CD4-positive, alpha-beta T cell treated with Interferon alpha-2 for 1 hour (primary cell): ENCODE measurements at regions not wholly inside any gene's neighbourhood (a gene's known extent, or its start where the extent isn't known, plus 50 kb on each side); places are given as distances from the start of the nearest gene placed in this dataset.
A peak's percentile ranks its signal among the peaks of the same experiment; 100 is the strongest.
"Not testable (repeated sequence)": the region's sequence is repeated elsewhere in the genome, so short reads cannot be mapped to it uniquely, and the experiment has no call there.

Experiments
- DNase-seq, 2 donors: peaks; one replicate each; pipeline ENCODE4 v3.0.0-alpha.2; 2020 to 2022

DNA sequence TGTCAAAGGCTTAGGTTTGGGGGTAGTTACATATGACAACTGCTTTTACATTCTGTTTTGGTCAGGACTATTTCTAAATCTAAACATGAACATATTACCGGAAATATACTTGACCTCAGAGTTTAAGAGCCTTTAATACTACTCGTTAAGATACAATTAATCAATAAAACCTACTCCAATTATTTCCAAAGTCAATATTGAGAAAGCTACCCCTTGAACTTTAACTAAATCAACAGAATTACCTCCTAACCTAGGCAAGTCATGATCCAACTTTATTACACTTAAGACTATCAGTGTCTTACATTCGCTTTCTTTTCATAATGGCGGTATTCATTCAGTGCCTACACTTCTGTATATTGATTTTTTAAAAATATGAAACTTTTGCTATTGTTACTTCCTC lies 107.7 kb downstream of the RAP2B start:
- DNase-seq: no peak

DNA sequence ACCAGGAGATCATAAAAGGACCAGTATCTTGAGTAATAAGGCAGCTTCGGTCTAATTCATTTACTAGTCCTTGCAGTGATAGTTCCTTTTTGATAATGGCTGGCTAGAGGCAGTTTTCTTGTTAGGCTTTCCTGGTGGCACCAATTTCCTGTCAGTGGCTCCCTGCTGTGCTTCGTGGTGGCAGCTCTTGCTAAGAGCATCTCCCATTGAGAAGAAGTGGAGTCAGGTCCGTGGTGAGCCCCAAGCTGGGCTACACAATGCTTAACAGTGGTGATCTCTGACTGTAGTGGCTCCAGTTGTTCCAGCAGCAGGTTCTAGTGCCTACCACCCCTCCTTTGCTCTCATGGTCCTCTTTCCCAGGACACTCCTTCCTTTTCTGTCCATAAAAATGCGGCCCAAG lies 111.2 kb downstream of the RAP2B start:
- DNase-seq: no peak

DNA sequence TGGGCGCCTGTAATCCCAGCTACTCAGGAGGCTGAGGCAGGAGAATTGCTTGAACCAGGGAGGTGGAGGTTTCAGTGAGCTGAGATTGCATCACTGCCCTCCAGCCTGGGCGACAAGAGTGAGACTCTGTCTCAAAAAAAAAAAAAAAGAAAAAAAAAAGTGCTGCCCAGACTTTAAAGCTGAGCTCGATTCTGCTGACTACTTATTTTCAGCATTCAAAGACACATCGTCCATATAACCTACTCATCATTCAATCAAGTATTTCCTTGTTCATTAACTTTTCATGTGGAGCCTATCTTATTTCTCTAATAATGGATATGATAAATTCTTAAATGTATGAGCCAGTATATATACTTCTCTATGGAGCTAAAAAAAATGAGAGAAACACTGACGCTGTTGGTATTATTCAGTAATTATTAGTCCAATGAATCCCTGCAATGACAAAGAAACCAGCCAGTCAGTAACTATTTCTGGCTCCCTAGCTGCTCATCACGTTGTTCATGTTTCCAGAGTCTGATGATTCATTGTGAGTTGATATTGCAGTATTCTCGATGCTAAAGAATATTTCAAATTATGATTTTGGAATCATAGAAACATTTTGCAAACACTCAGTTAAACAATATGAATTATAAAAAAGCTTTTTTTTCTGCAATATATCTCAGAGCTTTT lies 111.9 kb downstream of the RAP2B start:
- no peak for DNase-seq

DNA sequence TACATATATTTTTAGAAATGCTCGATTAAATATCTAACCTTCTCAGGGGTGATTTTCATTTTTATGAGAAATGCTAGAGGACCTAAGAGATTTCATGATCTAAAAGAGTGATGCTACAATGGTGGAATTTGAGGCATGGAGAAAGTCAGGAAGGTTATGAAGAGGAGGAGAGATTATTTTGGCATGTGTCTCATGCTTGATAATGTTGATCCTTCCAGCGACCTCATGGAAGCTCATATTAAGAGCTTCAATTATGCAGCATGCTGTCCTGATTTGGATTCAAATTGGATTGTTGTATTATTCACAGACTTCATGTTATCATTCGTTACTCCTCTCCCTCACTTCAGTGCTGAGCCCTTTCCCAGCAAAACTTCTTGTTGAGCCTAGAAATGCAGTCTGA lies 112.5 kb downstream of the RAP2B start:
- DNase-seq: no peak

DNA sequence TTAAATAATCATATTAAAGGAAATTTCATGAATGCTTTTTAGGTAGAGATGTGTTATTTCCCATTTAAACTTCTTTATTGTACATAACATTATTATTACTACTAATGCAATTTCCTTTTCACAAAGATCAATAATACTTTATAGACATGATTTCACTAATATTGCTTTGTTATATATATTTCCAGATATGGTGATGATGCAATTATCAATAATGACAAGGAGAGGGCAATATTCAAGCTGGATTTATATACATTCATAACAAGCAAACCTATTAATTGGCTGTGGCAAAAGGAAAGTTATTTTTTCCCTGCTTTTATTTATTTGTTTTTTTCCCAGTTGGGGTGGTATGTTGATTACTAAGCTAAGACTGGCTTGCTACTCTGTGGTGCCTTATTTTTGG lies 113.5 kb downstream of the RAP2B start:
- DNase-seq: no peak

DNA sequence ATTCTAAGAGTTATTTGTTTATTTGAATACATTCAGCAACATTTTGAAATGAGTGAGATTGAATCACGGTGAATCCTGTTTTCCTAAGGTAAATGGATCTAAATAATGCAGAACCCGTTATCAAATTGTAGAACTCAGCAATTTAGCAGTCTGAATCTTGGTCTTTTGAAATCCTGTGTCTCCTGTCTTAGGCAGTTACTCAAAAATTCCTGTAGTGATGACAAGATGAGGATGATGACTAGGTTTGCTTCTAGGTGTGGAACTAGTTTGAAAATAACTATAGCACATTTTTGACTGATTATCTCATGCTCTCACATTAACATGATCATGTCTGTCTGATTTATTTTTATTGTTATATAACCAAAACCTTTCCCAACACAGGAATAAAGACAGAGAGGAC lies 115.0 kb downstream of the RAP2B start:
- DNase-seq: no peak

DNA sequence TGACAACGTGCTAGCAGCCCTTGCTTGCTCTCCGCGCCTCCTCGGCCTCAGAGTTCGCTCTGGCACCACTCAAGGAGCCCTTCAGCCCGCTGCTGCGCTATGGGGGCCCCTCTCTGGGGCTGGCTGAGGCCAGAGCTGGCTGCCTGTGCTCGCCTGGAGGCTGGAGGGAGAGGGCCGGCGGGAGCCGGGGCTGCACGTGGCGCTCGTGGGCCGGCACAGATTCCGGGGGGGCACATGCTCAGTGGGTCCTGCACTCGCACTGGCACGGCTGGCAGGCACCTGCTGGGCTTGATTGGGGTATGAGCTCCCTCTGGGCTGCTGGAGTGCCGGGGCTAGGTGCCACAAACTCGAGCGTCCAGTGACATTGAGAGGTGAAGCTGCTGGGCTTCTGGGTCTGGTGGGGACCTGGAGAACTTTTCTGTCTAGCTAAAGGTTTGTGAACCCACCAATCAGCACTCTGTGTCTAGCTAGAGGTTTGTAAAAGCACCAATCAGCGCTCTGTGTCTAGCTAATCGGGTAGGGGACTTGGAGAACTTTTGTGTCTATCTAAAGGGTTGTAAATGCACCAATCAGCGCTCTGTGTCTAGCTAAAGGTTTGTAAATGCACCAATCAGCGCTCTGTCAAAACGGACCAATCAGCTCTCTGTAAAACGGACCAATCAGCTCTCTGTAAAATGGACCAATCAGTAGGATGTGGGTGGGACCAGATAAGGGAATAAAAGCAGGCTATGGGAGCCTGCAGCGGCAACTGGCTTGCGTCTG lies 119.4 kb downstream of the RAP2B start:
- not testable (repeated sequence) for DNase-seq

DNA sequence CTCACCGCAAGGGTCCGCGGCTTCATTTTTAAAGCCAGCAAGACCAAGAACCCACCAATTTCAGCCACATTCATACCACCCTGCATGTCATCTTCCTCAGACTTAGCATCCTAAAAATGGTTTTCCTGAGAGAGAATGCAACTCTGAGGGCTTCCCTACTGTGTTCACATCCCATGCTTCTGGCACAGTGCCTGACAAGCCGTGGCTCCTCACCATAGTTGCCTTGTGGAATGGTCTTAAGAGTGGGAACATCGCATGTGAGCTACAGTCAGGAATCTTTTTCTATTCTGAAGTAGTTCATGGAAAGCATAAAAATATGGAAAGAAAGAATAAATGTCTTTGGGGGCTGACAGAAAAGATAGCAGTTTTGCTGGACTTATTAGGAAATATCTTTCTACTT lies 120.3 kb downstream of the RAP2B start:
- DNase-seq: no peak

DNA sequence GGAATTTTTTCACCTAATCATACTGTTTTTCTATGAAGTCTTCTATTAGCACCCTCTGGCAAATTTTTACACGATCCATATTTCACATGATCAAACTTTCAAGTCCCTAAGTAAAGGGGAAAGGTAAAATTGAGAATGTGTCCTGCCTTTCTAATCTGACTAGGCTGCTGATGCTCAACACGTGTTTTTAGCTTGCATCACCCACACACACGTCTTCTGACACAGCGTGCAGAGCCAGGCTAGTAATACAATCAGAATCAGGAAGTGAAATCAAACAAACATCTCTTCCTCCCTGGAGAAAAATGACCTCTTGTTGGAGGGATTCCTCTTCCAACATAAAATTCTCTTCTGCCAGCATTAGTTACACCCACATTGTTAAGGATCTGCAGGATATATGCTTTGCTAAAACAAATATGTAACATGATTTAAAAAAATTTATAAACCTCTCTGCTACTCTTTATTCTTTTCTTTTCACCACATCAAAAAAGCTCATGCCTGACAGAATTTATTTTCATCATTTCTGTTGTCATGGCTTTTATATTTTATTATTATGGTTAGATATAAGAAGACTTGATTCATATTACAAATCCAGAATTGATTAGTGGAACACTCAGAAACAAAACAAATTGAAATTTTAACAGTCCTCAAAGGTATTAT lies 122.4 kb downstream of the RAP2B start:
- peak; percentile 33 to 42 for DNase-seq

DNA sequence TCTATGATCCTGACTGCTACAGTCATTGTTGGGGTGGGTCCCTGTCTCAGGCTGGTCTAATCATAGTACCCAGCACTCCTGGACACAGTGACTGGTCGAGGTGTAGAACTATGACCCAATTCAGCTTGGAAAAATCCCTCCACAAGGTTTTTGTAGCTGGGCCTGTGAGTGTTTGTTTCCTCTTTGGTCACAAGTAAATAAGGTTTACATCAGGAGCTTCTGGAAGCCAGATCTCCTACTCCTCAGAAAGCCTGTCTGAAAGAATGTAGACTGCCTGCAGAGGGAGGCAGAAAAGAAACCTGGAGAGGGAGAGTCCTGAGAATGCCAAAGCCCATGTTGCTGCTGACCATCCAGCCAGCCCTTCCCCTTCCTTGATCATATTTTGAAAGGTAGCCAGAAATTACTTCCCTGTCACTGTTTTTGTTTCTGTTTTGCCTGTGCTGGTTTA lies 123.2 kb downstream of the RAP2B start:
- peak in 1 of 2 donors; percentile 9 for DNase-seq

DNA sequence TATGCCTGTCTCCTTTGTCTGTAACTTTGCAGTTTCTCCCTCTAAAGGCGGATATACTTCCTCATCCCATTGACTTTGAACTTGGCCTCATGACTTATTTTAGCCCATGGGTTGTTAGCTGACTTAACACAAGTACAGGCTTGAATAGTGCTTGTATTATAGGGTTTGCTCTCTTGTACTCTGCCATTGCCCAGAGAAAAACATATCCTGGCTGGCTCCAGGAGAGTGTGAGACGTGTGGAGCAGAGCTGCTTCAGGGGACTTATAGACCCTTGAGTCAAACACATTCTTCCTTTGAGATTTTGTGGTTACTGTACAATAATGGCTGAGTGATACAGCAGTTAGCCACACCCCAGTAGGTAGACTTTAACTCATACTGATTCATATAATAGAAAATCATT lies 124.0 kb downstream of the RAP2B start:
- DNase-seq: no peak

DNA sequence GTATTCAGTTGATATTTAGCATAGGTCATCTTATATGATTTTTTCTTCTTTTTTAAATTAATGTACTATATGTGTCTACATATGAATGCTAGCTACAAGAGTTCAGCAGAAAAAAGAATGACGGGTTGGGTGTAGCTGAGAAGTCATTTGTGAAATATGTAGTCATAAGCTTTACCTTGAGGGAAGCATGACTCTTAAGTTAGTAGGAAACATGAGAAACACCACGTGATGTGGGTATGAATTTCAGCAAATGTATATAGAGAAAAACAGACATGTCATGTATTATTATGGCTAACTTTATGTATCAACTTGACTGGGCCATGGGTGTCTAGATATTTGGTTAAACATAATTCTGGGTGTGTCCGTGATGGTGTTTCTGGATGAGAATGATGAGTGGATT lies 125.0 kb downstream of the RAP2B start:
- DNase-seq: no peak

DNA sequence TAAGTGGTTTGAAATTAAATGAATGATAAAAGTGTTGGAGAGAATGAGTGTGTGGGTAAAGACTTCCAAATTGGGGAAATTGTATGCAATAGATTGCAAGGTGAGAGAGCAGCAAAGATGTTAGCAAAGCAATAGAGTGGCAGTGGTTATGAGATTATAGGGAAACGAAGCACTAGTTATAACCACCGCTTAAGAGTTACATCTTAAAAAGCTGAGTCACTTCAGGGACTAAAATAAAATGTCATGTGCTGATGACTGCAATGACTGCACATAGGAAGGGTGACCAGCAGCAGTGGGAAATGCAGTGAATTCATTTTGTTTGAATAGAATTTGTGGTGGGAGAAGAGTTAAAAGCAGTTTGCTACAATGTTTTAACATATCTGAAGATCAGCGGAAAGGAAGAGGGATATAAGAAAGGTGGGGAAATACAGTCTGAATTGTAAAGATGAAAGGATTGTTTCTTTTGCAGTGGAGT lies 127.3 kb downstream of the RAP2B start:
- DNase-seq: no peak

DNA sequence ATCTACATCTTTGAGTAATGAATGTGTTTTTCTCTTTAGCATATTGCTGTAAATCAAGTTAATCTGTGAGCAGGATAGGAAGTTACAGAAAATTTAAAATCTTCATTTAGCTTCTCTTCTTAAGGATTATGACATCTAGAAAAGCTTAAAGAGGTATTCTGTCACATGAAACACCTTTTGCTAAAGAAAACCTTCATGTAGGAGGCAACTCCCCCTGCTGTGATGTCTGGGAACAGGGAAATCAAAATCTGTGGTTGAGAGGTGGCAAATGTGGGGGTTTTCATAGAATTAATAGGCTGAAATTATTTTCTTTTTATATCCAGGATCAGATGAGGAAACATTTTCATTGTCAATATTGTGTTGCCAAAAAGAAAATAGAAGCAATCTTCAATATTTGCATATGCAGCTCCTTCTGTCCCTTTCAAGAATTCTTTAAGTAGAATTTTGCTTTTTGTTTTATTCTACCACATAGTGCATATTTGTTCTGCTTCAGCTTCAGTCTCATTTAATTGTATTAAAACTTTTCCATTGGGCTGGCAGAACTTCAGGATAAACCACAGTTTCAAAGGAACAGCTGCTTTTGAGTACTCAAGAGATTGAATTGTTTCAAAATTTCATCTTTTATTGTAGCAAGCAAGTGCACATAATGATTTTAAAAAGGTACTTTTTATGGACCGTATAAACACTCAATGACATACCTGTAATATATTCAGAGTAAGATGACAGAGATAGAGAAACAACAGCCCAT lies 128.4 kb downstream of the RAP2B start:
- peak in 1 of 2 donors; percentile 56 for DNase-seq

DNA sequence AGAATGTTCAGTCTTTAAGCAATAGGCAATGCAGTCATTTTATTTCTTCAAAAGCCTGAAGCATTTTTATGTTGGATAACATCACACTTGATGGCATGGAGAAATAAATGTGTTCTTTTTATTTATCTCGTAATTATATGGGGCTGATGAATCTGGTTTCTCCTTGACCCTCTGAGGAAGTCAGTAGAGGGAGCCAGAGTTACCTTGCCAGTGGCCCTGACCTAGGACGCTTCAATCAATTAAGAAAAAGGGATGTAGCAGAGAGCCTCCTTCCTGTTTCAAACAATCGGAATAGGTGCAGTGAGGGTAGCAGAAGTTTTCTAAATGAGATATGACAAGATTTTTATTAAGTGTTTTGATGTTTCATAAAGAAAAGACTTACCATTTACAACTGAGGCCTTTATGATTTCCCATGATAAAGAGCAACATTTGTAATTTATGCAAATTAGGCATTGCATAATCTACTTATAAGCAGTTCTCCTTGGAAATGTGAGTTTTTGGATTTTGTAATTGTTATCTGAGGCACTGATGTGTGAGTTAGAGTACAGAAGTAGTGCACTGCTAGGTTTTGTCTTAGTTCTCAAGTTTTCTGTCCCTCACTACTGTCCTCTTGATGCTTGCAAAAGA lies 129.1 kb downstream of the RAP2B start:
- peak in 1 of 2 donors; percentile 56 for DNase-seq

DNA sequence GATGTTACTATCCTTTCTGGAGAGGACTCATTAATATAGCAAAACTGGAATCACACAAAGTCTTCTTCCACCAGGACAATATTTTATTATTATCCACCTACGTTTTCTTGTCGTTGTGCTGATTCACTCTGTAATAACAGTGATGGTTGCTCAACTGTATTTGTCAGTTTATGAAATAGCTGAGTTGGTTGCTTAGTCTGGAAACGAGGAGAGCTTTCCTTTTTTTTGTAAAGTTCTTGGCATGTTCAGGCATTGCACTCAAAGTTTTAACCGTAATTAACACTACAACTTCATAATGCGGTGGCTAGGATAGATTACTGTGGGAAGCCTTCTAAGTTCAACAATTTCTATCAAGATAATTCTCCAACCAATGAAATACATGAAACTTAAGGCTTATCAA lies 131.2 kb downstream of the RAP2B start:
- no peak for DNase-seq

DNA sequence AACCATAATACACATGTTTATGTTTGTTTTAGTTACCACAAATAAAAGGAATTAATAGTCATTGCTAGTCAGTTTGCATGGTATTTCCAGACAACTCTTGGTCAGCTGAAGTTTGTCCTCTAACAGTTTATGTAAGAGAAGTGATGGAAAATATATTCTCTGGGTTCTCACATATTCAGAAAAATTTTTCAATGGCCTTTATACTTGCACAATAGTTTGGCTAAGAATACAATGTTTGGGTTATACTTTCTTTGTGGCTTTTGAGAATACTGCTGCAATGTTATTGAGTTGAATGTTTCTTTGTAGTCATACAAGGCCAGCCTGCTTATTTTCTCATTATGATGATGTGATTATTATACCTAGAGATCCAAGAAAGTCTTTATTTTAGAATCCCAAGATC lies 133.9 kb downstream of the RAP2B start:
- DNase-seq: no peak

DNA sequence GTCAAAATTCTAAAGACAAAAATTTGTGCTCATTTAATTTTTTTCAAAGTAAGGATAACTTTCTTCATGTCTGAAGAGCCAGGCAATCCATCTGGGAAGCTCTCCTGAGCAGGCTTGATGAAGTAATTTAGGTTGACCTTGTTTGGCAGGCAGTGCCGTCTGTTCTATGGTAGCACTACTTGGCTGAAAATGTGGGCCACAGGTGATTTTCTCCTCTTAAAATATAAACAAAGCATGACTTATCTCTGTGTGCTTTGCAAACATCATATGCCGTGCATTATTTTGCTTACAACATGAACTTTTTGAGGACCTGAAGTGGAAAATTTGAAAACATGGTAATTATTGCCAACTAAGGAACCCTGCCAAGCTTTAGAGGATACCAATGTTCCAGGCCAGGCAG lies 143.2 kb downstream of the RAP2B start:
- DNase-seq: no peak

DNA sequence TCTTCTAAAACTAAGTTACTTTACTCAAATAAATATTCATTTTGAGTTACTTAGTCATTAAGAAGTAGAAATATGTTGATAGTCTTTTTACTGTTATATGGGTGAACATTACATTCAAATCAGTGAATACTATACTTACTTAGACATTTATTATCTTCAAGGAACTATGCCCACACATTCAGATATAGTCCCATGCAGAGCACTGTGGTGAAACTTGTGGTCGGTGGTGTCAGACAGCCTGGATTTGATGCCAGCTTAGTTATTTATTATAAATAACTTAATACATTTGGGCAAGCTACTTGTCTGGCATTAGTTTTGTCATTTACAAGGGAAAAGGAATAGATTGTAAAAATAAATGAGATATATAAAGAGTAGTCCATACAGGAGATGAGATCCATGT lies 149.5 kb downstream of the RAP2B start:
- DNase-seq: no peak

DNA sequence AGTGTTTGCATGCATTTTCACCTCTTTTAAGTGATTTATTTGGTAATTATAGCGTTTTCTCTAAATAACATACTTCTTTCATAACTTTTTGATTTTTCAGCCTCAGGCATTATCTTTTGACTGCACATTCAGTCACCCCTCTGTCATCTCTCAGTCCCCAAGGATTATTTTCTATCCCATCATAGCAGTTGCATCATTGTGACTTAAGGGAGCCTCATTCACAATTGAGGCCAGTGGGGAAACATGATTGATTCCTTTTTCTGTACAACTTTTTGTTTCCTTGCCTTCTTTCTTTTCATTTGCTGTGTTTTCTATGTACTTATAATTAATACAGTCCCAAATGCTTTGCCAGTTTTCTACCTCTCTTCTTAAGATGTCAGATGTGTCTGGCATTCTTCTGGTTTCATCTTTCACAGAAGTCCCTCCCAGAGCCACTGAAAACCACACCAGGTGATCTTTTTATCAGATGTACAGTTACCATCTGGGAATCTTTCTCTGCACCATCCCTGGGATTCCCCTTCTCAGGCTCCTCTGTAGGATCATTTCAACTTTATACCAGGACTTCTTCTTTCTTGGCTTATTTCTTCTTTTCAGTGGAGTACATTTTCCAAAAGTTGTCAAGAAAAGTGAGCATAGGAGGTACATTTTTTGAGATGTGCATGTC lies 151.4 kb downstream of the RAP2B start:
- DNase-seq: no peak

DNA sequence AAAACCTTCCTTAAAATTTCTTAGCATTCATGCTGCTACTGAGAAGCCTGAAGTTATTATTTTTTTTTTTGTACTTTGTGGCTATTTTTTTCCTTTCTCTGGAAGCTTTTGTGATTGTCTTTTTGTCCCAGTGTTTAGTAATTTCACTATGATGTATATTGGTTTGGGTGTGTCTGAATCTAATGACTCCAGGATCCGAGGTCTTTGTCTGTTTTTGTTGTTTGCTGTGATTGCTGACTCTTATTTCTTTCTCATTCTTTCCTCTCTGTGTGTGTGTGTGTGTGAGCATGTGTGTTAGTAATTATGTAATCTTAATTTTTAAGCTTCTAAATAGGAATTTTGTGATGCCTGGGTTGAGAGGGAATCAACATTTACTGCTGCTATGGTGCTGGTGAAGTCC lies 152.0 kb downstream of the RAP2B start:
- DNase-seq: no peak

DNA sequence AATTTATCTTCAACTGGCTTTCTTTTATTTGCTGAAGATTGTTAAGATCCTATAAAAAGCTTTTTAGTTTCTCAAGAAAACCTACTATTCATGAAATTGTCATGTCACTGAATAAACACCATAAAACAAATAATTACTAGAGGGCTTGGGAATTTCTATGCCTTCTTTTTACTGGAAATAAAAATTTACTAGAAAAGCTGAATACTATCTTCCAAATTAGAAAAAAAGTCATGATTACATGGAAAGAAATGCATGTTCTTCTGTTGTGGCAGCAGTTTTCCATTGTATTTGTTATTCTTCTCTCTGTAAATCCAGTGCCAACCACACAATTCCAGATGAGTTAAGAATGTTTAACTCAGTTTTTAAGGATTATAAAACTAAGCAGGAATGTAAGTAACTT lies 153.8 kb downstream of the RAP2B start:
- no peak for DNase-seq
